ENCODE measurements at regions not wholly inside any gene's neighbourhood (a gene's known extent, or its start where the extent isn't known, plus 50 kb on each side); places are given as distances from the start of the nearest gene placed in this dataset.
"Not testable (repeated sequence)": the region's sequence is repeated elsewhere in the genome, so short reads cannot be mapped to it uniquely, and the experiment has no call there.

DNA sequence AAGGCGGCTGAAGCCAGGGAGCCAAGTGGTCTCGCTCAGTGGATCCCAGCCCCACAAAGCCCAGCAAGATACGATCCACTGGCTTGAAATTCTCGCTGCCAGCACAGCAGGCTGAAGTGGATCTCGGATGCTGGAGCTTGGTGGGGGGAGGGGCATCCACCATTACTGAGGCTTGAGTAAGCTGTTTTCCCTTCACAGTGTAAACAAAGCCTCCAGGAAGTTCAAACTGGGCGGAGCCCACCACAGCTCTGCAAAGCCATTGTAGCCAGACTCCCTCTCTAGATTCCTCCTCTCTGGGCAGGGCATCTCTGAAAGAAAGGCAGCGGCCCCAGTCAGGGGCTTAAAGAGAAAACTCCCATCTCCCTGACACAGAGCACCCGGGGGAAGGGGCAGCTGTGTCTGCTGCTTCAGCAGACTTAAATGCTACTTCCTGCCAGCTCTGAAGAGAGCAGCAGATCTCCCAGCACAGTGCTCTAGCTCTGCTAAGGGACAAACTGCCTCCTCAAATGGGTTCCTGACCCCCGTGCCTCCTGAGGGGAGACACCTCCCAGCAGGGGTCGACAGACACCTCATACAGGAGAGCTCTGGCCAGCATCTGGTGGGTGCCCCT, 330.0 kb upstream of the TMEFF2 start:
- not testable (repeated sequence) for TF ChIP-seq EZH2phosphoT487 (IDR thresholded peaks at IDR 0.05; ENCODE audit: borderline replicate concordance, low read depth, low read length)
- TF ChIP-seq, protein P1, sequence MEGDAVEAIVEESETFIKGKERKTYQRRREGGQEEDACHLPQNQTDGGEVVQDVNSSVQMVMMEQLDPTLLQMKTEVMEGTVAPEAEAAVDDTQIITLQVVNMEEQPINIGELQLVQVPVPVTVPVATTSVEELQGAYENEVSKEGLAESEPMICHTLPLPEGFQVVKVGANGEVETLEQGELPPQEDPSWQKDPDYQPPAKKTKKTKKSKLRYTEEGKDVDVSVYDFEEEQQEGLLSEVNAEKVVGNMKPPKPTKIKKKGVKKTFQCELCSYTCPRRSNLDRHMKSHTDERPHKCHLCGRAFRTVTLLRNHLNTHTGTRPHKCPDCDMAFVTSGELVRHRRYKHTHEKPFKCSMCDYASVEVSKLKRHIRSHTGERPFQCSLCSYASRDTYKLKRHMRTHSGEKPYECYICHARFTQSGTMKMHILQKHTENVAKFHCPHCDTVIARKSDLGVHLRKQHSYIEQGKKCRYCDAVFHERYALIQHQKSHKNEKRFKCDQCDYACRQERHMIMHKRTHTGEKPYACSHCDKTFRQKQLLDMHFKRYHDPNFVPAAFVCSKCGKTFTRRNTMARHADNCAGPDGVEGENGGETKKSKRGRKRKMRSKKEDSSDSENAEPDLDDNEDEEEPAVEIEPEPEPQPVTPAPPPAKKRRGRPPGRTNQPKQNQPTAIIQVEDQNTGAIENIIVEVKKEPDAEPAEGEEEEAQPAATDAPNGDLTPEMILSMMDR (conservative IDR thresholded peaks at IDR 0.05; ENCODE audit: low read length) = not testable (repeated sequence)
